Stomach (tissue), 8 donors: ENCODE measurements at regions not wholly inside any gene's neighbourhood (a gene's known extent, or its start where the extent isn't known, plus 50 kb on each side); places are given as distances from the start of the nearest gene placed in this dataset.
A peak's percentile ranks its signal among the peaks of the same experiment; 100 is the strongest.

Experiments used
- DNase-seq, 2 donors: peaks; one replicate each; pipeline versions ENCODE4 v3.0.0 to v3.0.0-alpha.2; 2013 to 2019
- H3K27ac ChIP-seq, 5 donors: fragments of 200-600 bp in 4 of 5; sonication (generic) in 4 of 5; one replicate each; pipeline ENCODE4 v1.5.1; 2013 to 2019; ENCODE audit warnings: mild to moderate bottlenecking in 1 of 5, moderate library complexity in 1 of 5
- H3K27me3 ChIP-seq, 3 donors: fragments of 200-600 bp; sonication (generic); one replicate each; pipeline ENCODE4 v1.5.1; 2017 to 2019; ENCODE audit warnings: mixed run types in 1 of 3
- H3K36me3 ChIP-seq, 4 donors: fragments of 200-600 bp; sonication (generic); 1 replicate in 3 of 4; 2 replicates in 1 of 4; pipeline ENCODE4 v1.5.1; 2016 to 2019
- H3K4me1 ChIP-seq, 4 donors: fragments of 200-600 bp; sonication (generic); one replicate each; pipeline ENCODE4 v1.5.1; 2016 to 2019
- H3K4me3 ChIP-seq, 4 donors: fragments of 200-600 bp; sonication (generic) in 3 of 4; one replicate each; pipeline ENCODE4 v1.5.1; 2016 to 2019; ENCODE audit warnings: mild to moderate bottlenecking in 1 of 4
- H3K9me3 ChIP-seq, 4 donors: fragments of 200-600 bp; sonication (generic); one replicate each; pipeline ENCODE4 v1.5.1; 2016 to 2019
- CTCF ChIP-seq, 7 experiments: fragments of 450-650 bp in 4 of 7; fragments of 200-600 bp in 3 of 7; sonication (generic) in 3 of 7; IDR thresholded peaks; one replicate each; pipeline ENCODE4 v1.5.1; 2016 to 2019; ENCODE audit warnings: antibody characterized with exemption in 7 of 7, control low read depth in 2 of 7, mild to moderate bottlenecking in 1 of 7
- EP300 ChIP-seq: sonication (generic); formaldehyde crosslinking; IDR thresholded peaks from one replicate; pipeline ENCODE4 v1.6.1; 2017; ENCODE audit warnings: antibody characterized with exemption
- POLR2A ChIP-seq, 4 donors: fragments of 450-650 bp; IDR thresholded peaks; one replicate each; pipeline ENCODE4 v1.6.1; 2016; ENCODE audit warnings: antibody characterized with exemption in 4 of 4, control low read depth in 2 of 4, mild to moderate bottlenecking in 1 of 4, moderate library complexity in 1 of 4
- POLR2AphosphoS5 ChIP-seq, 3 donors: sonication (generic); formaldehyde crosslinking; IDR thresholded peaks; one replicate each; pipeline ENCODE4 v1.6.1; 2016; ENCODE audit warnings: antibody characterized with exemption in 3 of 3
- whole genome bisulfite sequencing, 5 donors: extraction: QIAGEN DNeasy Blood & Tissue Kit in 3 of 5; methylation state at CpG; one replicate each; pipeline versions ENCODE4 v1.1.5 to v1.1.7; 2013 to 2018; 5-methylcytosine and 5-hydroxymethylcytosine counted together
- intact Hi-C: fragments of 100-400 bp; cut with DNase I; formaldehyde crosslinking; loops from one replicate; pipeline ENCODE4 v1.15.1; 2023; ENCODE audit warnings: low total_unique reads
- donor health status: healthy with polysubstance abuse.
- donor health status: Bipolar disorder and iron deficiency.
- donor health status: healthy.

GRCh38 chr9:89941875-89942274 is 337.1 kb downstream of the GADD45G start:
- Histone ChIP-seq H3K4me3 (no peak overlapping the region), H3K27me3 (no peaks in the 10 kb centered on the region), H3K9me3 (no peaks in the 10 kb centered on the region), H3K27ac (peak overlapping the region in 2 of 5 donors; percentile 65 to 79), H3K4me1 (peaks cover 0 to 27% (median 9%) of the 10 kb centered on the region in 4 donors), H3K36me3 (no peaks in the 10 kb centered on the region)
- WGBS, 5 donors: 58 to 74% (median 67%) methylated on average over 2 of the region's 2 CpGs
- TF ChIP-seq CTCF (IDR thresholded peaks at IDR 0.05) (no peak), EP300 (peak; percentile 60), POLR2A (IDR thresholded peaks at IDR 0.05) (no peak), POLR2AphosphoS5 (IDR thresholded peaks at IDR 0.05) (peak; percentile 46 to 91 (median 87))
- intact Hi-C loops: no loop called here
- peak in 1 of 2 donors; percentile 66 for DNase-seq

- 92 to 97% (median 95%) methylated on average over 7 of the region's 7 CpGs for WGBS, 5 donors
- no peak overlapping the region for H3K4me3 ChIP-seq
- no peaks in the 10 kb centered on the region for H3K36me3 ChIP-seq
- no peak for DNase-seq
- no peak for TF ChIP-seq EP300
- no peak for TF ChIP-seq POLR2AphosphoS5 (IDR thresholded peaks at IDR 0.05)
- no peak for TF ChIP-seq CTCF (IDR thresholded peaks at IDR 0.05)
- no peak for TF ChIP-seq POLR2A (IDR thresholded peaks at IDR 0.05)
- H3K4me1 ChIP-seq: peaks cover 0 to 30% (median 9%) of the 10 kb centered on the region in 4 donors
- intact Hi-C loops: no loop called here
- no peaks in the 10 kb centered on the region for H3K27me3 ChIP-seq
- no peaks in the 10 kb centered on the region for H3K9me3 ChIP-seq
- H3K27ac ChIP-seq: peak overlapping the region in 2 of 5 donors; percentile 65 to 79
These were observed 337.8 kb downstream of the GADD45G start for GRCh38 chr9:89942643-89943042.

GRCh38 chr9:89943309-89943708 is 338.5 kb downstream of the GADD45G start:
- Histone ChIP-seq H3K4me1 (peaks cover 0 to 30% (median 9%) of the 10 kb centered on the region in 4 donors), H3K36me3 (no peaks in the 10 kb centered on the region), H3K27me3 (no peaks in the 10 kb centered on the region), H3K9me3 (no peaks in the 10 kb centered on the region), H3K4me3 (no peak overlapping the region), H3K27ac (peak overlapping the region in 1 of 5 donors; percentile 79)
- TF ChIP-seq POLR2A (IDR thresholded peaks at IDR 0.05) (no peak), POLR2AphosphoS5 (IDR thresholded peaks at IDR 0.05) (no peak), CTCF (IDR thresholded peaks at IDR 0.05) (no peak), EP300 (no peak)
- WGBS, 5 donors: 78 to 91% (median 85%) methylated on average over 2 of the region's 2 CpGs
- no peak for DNase-seq
- intact Hi-C loops: no loop called here

- intact Hi-C loops: no loop called here
- peaks cover 0 to 30% (median 9%) of the 10 kb centered on the region in 4 donors for H3K4me1 ChIP-seq
- no peaks in the 10 kb centered on the region for H3K36me3 ChIP-seq
- DNase-seq: no peak
- no peaks in the 10 kb centered on the region for H3K27me3 ChIP-seq
- 78 to 96% (median 92%) methylated on average over 3 of the region's 3 CpGs for WGBS, 5 donors
- TF ChIP-seq CTCF (IDR thresholded peaks at IDR 0.05) (no peak), POLR2AphosphoS5 (IDR thresholded peaks at IDR 0.05) (no peak), EP300 (no peak), POLR2A (IDR thresholded peaks at IDR 0.05) (no peak)
- H3K9me3 ChIP-seq: no peaks in the 10 kb centered on the region
- H3K4me3 ChIP-seq: no peak overlapping the region
- H3K27ac ChIP-seq: peak overlapping the region in 1 of 5 donors; percentile 34
These were observed 338.9 kb downstream of the GADD45G start for GRCh38 chr9:89943728-89944127.
